Esophagus muscularis mucosa (tissue), 4 donors: ENCODE measurements at regions not wholly inside any gene's neighbourhood (a gene's known extent, or its start where the extent isn't known, plus 50 kb on each side); places are given as distances from the start of the nearest gene placed in this dataset.
A peak's percentile ranks its signal among the peaks of the same experiment; 100 is the strongest.
"Not testable (repeated sequence)": the region's sequence is repeated elsewhere in the genome, so short reads cannot be mapped to it uniquely, and the experiment has no call there.

ENCODE experiments used
- DNase-seq: peaks from one replicate; pipeline ENCODE4 v3.0.0-alpha.2; 2017; ENCODE audit errors: extremely low spot score
- H3K27ac ChIP-seq, 4 donors: fragments of 200-600 bp; sonication (generic); replicated peaks in 1 of 4; 1 replicate in 3 of 4; 2 replicates in 1 of 4; pipeline ENCODE4 v1.5.1; 2016 to 2019; ENCODE audit warnings: mild to moderate bottlenecking in 1 of 4
- H3K27me3 ChIP-seq, 4 donors: fragments of 200-600 bp; sonication (generic); one replicate each; pipeline versions ENCODE4 v1.5.1 to v1.6.0; 2016 to 2019
- H3K36me3 ChIP-seq, 4 donors: fragments of 200-600 bp; sonication (generic); one replicate each; pipeline ENCODE4 v1.5.1; 2016 to 2019
- H3K4me1 ChIP-seq, 4 donors: fragments of 200-600 bp; sonication (generic); one replicate each; pipeline ENCODE4 v1.5.1; 2016 to 2019
- H3K4me3 ChIP-seq, 4 donors: fragments of 200-600 bp; sonication (generic); 1 replicate in 2 of 4; 2 replicates in 2 of 4; pipeline ENCODE4 v1.5.1; 2016 to 2019; ENCODE audit warnings: mild to moderate bottlenecking in 4 of 4, moderate library complexity in 1 of 4
- H3K9me3 ChIP-seq, 4 donors: fragments of 200-600 bp; sonication (generic); 1 replicate in 3 of 4; 2 replicates in 1 of 4; pipeline ENCODE4 v1.5.1; 2016 to 2019
- EP300 ChIP-seq: sonication (generic); formaldehyde crosslinking; IDR thresholded peaks from one replicate; pipeline ENCODE4 v1.6.1; 2017; ENCODE audit warnings: antibody characterized with exemption
- POLR2A ChIP-seq: fragments of 450-650 bp; IDR thresholded peaks from one replicate; pipeline ENCODE4 v1.6.1; 2017; ENCODE audit warnings: antibody characterized with exemption, moderate library complexity, mild to moderate bottlenecking, low read depth
- POLR2AphosphoS5 ChIP-seq, 2 donors: sonication (generic); formaldehyde crosslinking; IDR thresholded peaks; one replicate each; pipeline ENCODE4 v1.6.1; 2017; ENCODE audit warnings: antibody characterized with exemption in 2 of 2
- WGBS: methylation state at CpG from one replicate; pipeline ENCODE4 v1.1.5; 2018; 5-methylcytosine and 5-hydroxymethylcytosine counted together
- intact Hi-C: fragments of 100-400 bp; cut with DNase I; formaldehyde crosslinking; loops from one replicate; pipeline ENCODE4 v1.15.1; 2023
- TF ChIP-seq, protein P1 (sequence below), 3 experiments: fragments of 200-600 bp in 2 of 3; fragments of 450-650 bp in 1 of 3; sonication (generic) in 2 of 3; IDR thresholded peaks; one replicate each; pipeline ENCODE4 v1.5.1; 2017 to 2019; ENCODE audit warnings: antibody characterized with exemption in 3 of 3, mild to moderate bottlenecking in 2 of 3, moderate library complexity in 1 of 3

DNA sequence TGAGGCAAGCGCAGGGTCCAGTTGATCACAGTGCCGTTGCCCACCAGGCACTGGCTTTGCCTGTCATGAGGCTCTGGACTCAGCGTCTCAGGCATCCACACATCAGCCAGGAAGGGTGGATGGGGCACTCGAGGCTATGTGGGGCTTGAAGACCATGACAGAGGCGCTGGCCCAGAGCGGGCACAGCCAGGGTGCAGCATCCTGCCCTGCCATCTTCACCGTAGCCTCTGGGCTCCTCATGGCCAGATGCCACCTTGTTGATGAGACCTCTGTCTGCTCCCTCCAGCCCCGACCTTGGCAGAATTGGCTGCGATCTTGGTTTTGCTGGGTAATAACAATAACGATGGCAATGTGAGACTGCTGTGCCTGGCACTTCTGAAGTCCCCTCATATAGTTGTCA lies 404.2 kb upstream of the IRX2 start:
- Histone ChIP-seq H3K27me3 (peaks cover 0 to 24% (median 0%) of the 10 kb centered on the region in 4 donors), H3K4me3 (no peak overlapping the region), H3K36me3 (no peaks in the 10 kb centered on the region), H3K9me3 (peaks cover 0 to 5% (median 0%) of the 10 kb centered on the region in 4 donors), H3K4me1 (no peaks in the 10 kb centered on the region), H3K27ac (no peak overlapping the region)
- TF ChIP-seq, protein P1, sequence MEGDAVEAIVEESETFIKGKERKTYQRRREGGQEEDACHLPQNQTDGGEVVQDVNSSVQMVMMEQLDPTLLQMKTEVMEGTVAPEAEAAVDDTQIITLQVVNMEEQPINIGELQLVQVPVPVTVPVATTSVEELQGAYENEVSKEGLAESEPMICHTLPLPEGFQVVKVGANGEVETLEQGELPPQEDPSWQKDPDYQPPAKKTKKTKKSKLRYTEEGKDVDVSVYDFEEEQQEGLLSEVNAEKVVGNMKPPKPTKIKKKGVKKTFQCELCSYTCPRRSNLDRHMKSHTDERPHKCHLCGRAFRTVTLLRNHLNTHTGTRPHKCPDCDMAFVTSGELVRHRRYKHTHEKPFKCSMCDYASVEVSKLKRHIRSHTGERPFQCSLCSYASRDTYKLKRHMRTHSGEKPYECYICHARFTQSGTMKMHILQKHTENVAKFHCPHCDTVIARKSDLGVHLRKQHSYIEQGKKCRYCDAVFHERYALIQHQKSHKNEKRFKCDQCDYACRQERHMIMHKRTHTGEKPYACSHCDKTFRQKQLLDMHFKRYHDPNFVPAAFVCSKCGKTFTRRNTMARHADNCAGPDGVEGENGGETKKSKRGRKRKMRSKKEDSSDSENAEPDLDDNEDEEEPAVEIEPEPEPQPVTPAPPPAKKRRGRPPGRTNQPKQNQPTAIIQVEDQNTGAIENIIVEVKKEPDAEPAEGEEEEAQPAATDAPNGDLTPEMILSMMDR (IDR thresholded peaks at IDR 0.05): no peak
- TF ChIP-seq POLR2A (no peak), POLR2AphosphoS5 (IDR thresholded peaks at IDR 0.05) (no peak), EP300 (no peak)
- WGBS: 100% methylated on average over 1 of the region's 10 CpGs
- peak; percentile 53 for DNase-seq
- intact Hi-C loops: no loop called here

DNA sequence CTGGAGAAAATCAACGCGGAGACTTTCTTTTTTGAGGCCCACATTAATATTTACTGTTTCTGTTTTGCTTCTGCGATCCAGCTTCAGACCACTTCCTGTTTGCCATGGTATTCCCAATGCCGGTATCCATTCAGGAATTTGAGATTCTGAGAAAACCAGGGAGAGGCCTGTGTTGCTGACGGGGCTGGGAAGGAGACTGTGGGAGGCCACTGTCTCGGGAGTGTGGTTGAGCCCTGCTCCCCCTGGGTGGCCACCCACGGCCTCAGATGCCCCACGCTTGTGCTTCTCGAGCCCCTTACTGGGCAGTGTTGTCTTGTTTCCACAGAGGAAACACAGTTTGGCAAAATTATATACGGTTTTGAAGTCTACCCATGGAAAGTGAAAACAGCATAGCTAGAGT lies 403.6 kb upstream of the IRX2 start:
- peaks cover 0 to 5% (median 0%) of the 10 kb centered on the region in 4 donors for H3K9me3 ChIP-seq
- DNase-seq: peak; percentile 82
- no peak overlapping the region for H3K4me3 ChIP-seq
- no peak overlapping the region for H3K27ac ChIP-seq
- TF ChIP-seq POLR2AphosphoS5 (IDR thresholded peaks at IDR 0.05): no peak
- no peak for TF ChIP-seq EP300
- TF ChIP-seq, protein P1 (IDR thresholded peaks at IDR 0.05): no peak
- no peak for TF ChIP-seq POLR2A
- 33% methylated on average over 10 of the region's 10 CpGs for WGBS
- H3K36me3 ChIP-seq: no peaks in the 10 kb centered on the region
- intact Hi-C loops: no loop called here
- no peaks in the 10 kb centered on the region for H3K4me1 ChIP-seq
- peaks cover 0 to 31% (median 0%) of the 10 kb centered on the region in 4 donors for H3K27me3 ChIP-seq

DNA sequence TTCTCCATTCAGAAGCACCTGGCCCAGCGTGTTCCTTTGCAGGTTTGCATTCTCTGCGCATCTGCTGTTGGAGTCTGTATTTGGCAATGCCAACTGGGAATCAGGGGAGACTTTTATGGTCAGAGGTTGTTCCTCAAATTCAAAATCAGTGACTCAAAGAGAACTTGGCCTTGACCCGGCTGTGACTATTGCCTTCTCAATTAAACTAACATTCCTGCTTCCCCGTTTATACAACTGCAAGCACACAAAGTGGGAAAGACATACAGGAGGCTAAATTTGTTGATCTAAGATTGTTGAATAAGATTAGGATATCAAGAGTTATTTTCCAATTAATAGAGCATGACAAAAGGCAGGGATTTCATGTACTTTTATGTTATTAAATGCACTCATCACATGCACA lies 402.4 kb upstream of the IRX2 start:
- peak; percentile 47 for DNase-seq
- peaks cover 0 to 9% (median 0%) of the 10 kb centered on the region in 4 donors for H3K9me3 ChIP-seq
- no peaks in the 10 kb centered on the region for H3K36me3 ChIP-seq
- H3K4me3 ChIP-seq: no peak overlapping the region
- H3K27ac ChIP-seq: no peak overlapping the region
- H3K27me3 ChIP-seq: peaks cover 0 to 27% (median 0%) of the 10 kb centered on the region in 4 donors
- intact Hi-C loops: no loop called here
- 64% methylated on average over 3 of the region's 4 CpGs for WGBS
- H3K4me1 ChIP-seq: no peaks in the 10 kb centered on the region
- TF ChIP-seq POLR2A: no peak
- no peak for TF ChIP-seq EP300
- TF ChIP-seq, protein P1 (IDR thresholded peaks at IDR 0.05): no peak
- TF ChIP-seq POLR2AphosphoS5 (IDR thresholded peaks at IDR 0.05): no peak

DNA sequence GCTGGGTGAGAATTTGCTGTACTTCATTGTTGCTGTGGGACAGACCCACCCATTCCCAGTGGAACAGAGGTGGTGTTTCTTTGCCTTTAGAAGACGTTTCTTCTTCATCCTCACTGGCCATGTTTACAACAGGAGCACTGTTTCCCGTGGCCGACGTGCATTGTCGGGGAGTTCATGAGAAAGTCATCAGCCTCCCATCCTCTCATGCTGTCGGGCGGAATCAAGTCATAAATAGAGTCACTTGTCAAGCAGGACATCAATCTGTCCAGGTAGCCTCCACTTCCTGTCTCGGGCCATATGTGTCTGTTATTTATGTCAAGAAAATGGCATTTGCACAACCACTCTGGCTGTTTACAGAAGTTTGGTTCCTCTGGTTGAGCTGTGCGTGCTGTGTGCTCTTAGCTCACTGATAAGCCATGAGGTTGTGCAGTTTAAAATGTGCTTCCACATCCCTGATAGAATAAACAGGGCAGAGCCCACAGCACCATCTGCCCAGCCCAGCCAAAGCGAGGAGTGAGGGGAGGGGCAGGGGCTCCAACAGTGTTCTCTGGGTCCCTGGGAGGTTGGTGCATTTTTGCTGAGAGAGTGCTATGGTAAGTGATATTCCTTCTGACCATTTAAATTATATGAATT lies 401.9 kb upstream of the IRX2 start:
- Histone ChIP-seq H3K9me3 (peaks cover 0 to 9% (median 0%) of the 10 kb centered on the region in 4 donors), H3K4me1 (no peaks in the 10 kb centered on the region), H3K4me3 (no peak overlapping the region), H3K27ac (no peak overlapping the region), H3K27me3 (peaks cover 0 to 27% (median 0%) of the 10 kb centered on the region in 4 donors), H3K36me3 (no peaks in the 10 kb centered on the region)
- 51% methylated on average over 8 of the region's 10 CpGs for WGBS
- DNase-seq: peak; percentile 78
- TF ChIP-seq POLR2AphosphoS5 (IDR thresholded peaks at IDR 0.05) (no peak), EP300 (no peak), POLR2A (no peak)
- TF ChIP-seq, protein P1 (IDR thresholded peaks at IDR 0.05): no peak
- intact Hi-C loops: no loop called here

DNA sequence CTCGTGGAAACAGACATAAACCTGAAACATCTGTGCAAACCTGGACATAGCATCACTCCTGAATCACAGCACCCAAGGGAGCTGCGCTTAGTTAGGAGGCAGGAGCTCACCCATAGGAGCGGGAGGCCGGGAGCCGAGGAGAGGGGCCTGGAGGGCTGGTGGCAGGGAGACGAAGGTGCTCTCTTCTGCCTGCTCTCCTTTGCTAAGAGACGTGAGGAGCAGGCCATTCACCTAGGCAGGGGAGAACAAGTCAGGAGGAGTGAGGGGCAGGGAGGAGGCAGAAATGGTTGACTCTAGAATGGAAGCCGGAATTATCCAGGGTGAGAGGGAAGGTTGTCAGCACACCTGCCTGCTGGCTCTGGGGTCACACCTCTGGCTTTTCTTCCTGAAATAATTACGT lies 398.4 kb upstream of the IRX2 start:
- H3K27me3 ChIP-seq: peaks cover 0 to 21% (median 0%) of the 10 kb centered on the region in 4 donors
- no peak overlapping the region for H3K27ac ChIP-seq
- H3K9me3 ChIP-seq: peaks cover 0 to 9% (median 0%) of the 10 kb centered on the region in 4 donors
- no peaks in the 10 kb centered on the region for H3K4me1 ChIP-seq
- WGBS: 77% methylated on average over 9 of the region's 9 CpGs
- DNase-seq: peak; percentile 81
- intact Hi-C loops: no loop called here
- TF ChIP-seq EP300 (no peak), POLR2AphosphoS5 (IDR thresholded peaks at IDR 0.05) (no peak), POLR2A (no peak)
- TF ChIP-seq, protein P1 (IDR thresholded peaks at IDR 0.05): no peak
- H3K36me3 ChIP-seq: no peaks in the 10 kb centered on the region
- H3K4me3 ChIP-seq: no peak overlapping the region

DNA sequence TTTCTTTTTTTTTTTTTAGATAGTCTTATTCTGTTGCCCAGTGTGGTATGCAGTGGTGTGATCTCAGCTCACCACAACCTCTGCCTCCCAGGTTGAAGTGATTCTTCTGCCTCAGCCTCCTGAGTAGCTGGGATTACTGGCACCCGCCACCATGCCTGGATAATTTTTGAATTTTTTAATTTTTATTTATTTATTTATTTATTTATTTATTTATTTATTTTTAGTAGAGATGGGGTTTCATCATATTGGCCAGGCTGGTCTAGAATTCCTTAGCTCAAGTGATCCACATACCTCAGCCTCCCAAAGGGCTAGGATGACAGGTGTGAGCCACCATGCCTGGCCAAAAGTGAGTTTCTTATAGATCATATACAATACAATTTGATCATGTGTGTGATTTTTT lies 395.9 kb upstream of the IRX2 start:
- H3K4me3 ChIP-seq, intact Hi-C loops, DNase-seq, H3K36me3 ChIP-seq, H3K9me3 ChIP-seq, H3K4me1 ChIP-seq, H3K27ac ChIP-seq: not testable (repeated sequence)
- H3K27me3 ChIP-seq: peaks cover 0 to 21% (median 0%) of the 10 kb centered on the region in 4 donors
- WGBS: 93% methylated on average over 1 of the region's 1 CpG
